OCI-LY7 (cell line): ENCODE measurements at regions not wholly inside any gene's neighbourhood (a gene's known extent, or its start where the extent isn't known, plus 50 kb on each side); places are given as distances from the start of the nearest gene placed in this dataset.
"Not testable (repeated sequence)": the region's sequence is repeated elsewhere in the genome, so short reads cannot be mapped to it uniquely, and the experiment has no call there.

Experiments used
- CTCF ChIP-seq: fragments of 200-600 bp; sonication (generic); conservative IDR thresholded peaks from 2 replicates; pipeline ENCODE4 v1.5.1; 2014; ENCODE audit warnings: mild to moderate bottlenecking, antibody characterized with exemption, low read length, moderate library complexity, mixed read lengths
- EZH2phosphoT487 ChIP-seq: fragments of 200-600 bp; sonication (generic); IDR thresholded peaks from 2 replicates; pipeline ENCODE4 v1.6.1; 2018; ENCODE audit warnings: low read depth, borderline replicate concordance, mild to moderate bottlenecking, mixed run types, antibody characterized with exemption, low read length, moderate library complexity, mixed read lengths

- TF ChIP-seq CTCF, EZH2phosphoT487: not testable (repeated sequence)
Measured at GRCh38 chr6:106723419-106723818, 94.0 kb downstream of the QRSL1 start.
